MV-4-11 (cell line): ENCODE measurements at regions not wholly inside any gene's neighbourhood (a gene's known extent, or its start where the extent isn't known, plus 50 kb on each side); places are given as distances from the start of the nearest gene placed in this dataset.

Experiments used
- DNase-seq: peaks from one replicate; lab custom pipeline; 2025; lab: John Stamatoyannopoulos, UW

DNA sequence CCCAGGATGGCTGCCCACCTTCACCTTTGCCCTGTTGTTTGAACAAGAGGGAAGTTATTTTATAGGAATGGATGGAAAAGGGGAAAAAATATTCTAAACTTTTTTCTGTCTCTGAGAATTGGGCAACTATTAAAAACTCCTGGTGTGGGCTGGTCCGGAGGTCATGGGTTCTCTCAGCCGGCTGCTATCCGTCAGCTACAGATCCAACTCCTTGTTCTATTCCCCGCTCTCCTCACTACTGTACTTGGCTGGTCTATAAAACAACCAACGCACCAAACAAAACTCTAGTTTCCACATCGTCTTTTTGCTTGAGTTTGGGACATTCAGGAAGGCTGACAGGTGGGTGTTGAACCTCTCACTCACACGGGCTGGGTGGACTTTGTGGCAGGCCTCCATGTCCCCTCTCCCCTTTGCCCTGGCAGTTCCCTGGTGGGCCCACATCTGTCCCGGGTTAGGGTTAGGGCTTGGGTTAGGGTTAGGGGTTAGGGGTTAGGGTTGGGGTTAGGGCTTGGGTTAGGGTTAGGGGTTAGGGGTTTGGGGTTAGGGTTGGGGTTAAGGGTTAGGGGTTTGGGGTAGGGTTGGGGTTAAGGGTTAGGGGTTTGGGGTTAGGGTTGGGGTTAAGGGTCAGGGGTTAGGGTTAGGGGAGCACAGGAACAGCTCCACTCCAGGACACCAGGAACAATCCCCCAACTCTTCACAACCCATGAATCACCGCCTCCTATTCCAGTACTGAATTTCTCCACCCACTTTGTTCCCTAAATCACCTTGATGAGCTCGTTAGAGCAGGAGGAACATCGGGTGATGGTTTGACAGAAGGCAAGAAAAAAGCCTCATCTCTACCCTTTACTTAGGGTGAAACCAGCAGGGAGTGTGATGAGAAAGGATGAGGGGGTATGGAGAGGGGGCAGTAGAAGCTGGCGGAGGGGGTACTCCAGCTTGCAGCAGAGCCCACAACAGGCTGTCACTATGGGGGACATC lies 302.1 kb upstream of the IRX4 start:
- DNase-seq: no peak

DNA sequence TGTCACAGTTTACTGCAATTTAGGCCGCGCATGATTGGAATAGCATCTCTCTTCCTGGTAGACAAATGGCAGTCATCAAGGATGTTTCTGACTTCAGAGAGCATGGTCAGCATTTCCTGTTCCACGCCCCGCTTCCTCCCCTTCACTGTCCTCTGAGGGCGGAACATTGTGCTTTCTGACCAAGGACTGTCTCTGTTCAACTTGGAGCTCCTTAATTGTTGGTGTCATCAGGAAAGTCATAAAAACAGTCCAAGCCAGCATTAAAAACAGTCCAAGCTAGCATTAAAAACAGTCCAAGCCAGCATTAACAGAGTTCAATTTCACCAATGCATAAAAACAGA lies 301.3 kb upstream of the IRX4 start:
- DNase-seq: no peak

DNA sequence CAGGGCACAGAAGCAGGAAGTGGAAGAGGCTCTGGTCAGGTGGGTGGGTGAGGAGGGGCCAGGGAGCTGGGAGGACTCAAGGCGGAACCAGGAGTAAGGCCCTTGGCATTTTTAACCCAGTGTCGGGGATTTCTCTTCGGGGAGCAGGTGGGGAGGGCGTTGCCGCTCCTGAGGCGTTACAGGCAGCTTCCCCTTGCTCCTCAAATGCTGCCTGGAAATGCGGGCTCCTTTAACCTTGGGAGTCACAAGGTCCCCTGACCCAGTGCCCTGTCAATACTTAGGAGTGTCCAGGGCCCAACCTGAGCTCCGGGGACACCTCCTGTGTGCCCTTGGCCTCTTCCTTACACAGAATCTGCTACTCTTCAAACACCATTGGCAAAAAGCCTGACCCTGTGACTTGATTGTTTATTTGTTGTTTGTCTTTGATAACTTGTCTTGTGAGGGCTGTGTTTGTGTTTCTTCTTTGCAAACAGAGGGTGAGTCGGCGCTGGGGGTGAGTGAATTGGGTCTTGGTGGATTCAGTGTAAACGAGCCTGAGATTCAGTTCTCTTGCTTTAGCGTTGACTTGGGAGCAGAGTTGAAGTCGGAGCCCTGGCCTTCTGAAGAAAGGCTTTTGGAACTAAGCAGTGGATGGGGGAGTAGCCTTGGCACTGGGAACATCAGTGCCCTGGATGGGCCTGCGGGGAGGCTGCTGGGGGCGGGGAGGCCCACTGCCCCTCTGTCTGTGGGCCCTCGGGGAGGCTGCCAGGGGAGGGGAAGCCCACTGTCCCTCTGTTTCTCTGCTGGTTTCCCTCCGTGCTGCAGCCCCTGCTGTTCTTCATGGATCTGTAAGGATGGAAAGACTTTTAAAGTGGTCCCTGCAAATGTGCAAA lies 300.7 kb upstream of the IRX4 start:
- DNase-seq: no peak

DNA sequence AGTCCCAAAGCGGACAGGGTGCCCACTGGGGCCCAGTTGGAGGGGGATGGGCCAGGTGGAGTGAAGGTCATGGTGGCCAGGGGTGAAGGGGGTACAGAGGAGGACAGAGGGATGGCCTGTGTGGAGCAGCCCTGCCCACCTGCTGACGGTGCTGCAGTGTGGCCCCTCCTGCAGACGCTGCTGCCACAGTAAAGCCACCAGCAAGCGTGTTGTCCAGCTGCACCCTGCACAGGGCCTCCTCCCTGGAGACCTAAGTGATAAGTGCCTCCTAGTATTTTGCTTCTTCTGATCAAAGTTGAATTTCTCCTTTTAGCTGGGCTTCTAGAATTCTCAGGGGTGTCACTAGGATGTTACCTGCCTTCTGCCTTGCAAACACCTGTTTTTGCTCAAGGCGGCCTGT lies 299.3 kb upstream of the IRX4 start:
- no peak for DNase-seq

DNA sequence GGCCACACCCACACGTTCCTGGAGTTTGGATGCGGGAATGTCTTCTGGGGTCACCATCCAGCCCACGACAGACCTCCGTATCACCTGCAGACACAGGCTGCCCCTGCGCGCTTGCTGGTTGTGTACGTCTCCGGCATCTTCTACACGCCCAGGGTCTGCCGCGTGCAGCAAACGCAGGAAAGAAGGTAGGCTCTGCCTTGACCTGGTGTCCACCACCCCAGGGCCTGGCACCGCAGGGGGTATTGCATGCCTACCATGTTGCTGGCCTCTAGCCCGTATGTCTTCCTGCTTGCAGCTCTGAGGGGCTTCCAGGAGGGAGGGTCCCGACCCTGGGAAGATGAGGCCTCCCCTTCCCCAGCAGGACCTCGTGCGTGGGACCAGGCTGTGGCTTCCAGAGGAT lies 298.8 kb upstream of the IRX4 start:
- no peak for DNase-seq

DNA sequence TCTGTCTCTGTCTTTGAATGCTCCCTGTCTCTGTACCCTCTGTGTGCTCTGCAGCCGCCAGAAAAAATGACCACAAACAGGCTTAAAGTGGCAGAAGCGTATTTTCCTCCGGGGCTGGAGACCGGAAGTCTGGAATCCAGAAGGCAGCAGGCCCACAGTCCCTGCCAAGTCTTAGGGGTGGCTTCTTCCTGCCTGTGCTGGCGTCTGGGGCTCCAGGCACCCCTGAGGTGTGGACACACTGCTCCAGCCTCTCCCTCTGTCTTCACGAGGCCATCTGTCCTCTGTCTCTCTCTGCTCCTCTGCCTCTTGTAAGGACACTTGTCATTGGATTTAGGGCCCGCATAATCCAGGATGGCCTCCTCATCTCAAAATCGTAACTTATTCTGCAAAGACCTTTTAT lies 298.4 kb upstream of the IRX4 start:
- DNase-seq: no peak

DNA sequence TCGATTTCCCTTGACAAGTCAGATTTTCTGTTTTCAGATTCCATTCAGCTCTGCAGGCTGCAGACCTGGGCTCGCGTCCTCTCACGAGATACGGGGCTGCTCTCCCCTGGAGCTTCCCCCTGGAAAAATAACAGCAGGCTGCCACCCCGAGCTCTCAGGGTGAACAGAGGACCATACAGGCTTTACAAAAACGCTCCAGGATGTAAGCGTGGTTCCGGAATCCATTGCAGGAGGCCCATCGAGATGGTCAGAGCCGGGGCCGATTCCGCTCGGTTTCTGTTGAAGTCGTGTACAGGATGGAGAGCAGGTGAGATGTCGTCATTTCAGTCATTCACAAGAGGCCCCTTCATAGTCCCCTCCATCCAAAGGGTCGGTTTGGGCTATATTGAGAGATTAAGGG lies 297.7 kb upstream of the IRX4 start:
- DNase-seq: no peak

DNA sequence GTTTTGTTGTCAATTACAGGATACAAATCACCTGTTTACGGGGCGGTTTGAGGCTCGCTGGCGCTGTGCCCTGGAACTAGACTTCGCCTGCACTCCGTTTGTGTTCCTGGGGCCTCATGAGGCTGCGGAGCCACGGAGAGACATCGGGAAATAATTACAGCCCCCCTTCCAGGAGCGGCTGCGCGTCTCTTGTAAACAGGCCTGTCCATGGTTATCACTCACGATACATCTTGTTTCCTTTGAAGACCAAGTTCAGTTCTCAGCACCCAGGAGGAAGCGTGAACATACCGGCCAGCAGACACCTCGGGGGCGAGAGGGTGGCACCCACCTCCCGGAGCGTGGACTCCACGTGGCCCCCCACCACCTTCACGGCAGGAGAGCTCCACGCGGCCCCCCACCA lies 297.1 kb upstream of the IRX4 start:
- DNase-seq: no peak

DNA sequence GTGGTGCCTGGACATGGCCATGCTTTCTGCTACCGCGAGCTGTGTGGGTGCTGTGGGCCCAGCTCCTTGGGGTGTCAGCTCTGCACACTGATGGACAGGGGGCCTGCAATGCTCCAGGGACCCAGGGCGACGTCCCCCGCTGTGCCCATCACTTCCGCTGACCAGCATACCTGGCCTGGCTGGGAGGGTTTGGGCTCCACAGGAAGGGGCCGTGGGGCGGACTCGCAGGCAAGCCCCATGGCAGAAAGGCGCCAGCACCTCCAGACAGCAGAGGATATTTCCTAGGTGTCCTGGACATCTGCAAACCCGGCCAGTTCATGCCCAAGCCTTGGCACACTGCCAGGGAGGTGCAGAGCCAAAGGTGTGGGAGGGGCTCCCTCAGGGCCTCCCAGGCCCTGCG lies 295.8 kb upstream of the IRX4 start:
- DNase-seq: no peak

DNA sequence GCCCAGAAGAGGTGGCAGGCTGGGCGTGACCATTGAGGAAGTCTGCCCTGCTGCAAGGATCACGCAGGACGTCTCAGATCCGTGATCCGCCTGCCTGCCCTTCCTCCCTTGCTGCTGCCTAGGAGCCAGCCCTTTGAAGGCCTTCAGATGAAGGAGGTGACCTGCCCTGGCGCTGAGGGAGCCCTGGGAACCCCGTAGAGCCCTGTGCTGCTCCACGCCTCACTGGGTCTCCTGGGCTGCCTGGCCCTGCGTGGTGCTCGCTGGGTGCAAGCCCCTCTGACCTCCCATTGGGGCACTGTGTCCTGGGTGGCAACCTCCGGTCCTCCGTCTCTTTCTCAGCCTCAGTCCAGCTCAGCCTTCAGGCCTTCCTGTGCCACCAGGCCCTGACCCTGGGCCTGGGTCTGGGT lies 295.3 kb upstream of the IRX4 start:
- DNase-seq: no peak

DNA sequence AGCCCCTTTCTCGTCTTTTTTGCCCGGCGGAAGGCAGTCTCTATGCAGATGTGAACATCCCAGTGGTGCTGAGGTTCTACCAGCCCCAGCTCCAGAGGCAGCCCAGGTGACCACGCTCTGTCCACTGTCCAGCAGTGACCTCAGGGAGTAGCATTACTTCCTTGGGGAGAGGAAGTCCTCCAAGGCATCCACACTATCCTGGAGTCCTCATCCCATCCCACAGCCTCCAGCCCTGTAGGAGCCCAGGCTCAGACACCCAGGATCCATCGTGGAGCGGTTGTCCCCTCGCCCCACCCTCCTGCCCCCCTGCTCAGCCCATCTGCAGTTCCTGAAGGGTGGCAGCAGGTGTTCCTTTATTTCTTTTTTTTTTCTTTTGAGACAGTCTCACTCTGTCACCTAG lies 294.5 kb upstream of the IRX4 start:
- no peak for DNase-seq

DNA sequence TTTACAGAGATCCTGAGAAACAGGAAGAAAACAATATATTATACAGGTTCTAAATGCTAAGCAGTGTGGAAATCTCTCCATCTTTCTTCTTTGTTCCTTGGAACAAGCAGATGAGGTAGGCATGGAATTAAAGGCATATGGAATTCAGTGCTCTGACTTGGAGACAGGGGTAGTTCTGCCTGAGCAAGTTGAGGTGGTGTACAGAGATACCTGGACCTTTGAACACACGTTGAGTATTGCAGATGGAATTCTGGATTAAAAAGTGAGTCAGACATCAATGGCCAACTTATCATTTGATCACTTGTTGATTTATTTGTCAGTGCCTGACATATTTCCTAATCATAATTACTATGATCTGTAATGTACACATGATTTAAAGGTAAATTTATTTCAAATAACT lies 293.9 kb upstream of the IRX4 start:
- DNase-seq: no peak

DNA sequence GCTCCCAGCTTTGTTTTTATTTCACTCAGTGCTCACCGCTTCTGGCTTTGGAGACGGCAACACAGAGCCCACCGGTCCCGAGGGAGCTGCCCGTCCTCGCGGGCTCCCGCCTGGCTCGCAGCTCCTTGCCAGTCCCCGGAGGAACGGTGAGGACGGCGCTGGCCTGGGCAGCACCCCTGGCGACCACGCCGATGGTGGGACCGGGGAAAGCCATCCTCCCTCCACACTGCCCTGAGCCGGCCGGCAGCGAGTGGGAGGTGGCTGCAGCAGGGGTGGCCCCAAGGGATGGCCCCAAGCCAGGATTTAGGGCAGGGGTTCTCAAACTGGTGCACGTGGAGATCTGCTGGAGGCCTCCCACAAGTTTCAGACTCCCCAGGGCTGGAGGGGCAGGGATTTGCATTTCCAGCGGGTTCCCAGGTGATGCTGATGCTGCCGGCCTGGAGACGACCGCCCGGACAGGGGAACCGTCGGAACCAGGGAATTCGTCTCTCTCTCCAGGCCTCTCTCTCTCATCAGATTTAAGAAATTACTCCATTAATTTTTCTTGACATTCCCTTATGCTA lies 293.2 kb upstream of the IRX4 start:
- DNase-seq: no peak

DNA sequence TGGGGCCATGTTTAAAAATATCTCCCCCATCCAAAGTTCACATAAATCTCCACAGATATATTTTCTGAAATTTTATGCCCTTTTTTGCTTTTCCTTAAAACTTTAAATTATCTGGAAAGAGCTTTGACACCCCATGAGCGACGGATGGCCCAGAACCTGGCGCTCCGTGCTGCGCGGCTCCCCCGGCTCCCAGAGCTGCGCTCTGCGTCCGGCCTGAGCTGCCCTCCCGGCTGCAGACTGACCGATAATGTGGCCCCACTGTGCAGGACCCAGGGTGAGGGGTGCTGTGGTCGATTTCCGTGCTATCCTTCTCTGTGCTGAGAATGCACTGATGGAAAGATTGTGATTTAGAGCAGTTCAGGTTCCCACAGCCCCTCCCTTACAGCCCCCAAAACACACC lies 292.3 kb upstream of the IRX4 start:
- no peak for DNase-seq

DNA sequence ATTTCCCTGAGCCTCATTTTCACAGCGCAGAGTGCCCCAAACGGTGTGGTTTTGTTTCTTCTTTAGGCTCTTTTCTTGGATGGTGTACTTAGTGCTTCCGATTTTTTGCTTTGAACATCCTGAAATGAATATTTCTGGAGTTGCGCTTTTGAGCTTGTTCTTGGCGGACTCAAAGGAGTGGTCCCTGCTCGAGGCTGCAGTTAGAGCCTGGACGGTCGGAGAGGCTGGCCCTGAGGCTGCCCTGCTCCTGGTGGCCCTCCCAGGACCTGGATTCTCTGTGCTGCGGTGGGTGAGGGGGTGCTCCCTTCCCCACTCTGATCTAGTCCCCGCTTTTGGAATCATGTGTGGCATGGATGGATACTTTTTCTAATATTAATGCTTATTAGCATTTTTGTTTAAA lies 291.8 kb upstream of the IRX4 start:
- DNase-seq: no peak

DNA sequence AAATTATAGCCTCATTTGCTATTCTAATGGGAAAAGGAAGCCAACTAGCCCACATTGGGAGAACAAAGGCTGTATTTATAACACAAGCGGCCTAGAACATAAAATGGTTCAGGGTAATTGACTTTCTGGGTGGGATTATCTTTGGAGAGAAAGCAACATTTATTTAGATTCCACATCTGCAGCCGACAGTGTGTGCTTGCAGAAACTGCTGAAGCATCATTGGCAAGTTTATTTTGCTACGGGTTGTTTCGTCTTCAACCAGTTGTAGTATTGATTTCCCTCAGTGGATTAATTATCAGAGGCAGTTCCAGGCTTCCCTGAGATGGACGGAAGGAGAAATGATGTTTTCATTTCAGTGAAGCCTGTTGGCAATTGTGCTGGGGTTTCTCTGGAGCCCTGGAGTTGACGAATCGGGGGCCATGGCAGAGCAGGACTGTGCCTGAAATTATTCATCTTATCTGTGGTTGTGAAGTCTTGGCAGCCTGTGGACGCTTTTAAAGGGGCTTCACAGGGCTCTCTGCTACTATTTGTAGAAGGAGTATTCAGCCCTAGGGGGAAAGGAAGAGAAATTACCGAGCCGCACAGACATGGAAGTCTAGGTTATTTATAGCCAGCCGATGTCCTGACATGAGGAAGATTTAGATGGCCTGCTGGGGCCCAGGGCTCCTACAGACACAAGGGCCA lies 290.6 kb upstream of the IRX4 start:
- DNase-seq: no peak

DNA sequence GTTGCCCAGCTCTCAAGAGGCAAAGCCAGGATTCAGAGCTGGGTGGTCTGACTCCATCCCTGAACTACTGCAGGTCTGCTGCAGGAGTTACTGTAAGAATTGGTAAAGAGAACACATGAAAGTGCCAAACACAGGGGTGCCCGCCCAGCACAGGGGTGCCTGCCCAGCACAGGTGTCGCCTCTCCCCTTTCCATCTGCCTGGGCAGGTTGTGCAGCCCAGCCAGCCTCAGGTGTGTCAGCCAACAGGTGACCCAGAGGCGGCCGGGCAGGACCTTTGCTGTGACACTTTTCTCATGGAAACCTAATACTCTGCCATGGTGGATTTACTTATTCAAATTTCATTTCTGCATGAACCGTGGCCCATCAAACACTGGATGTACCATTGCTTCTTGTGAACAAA lies 289.7 kb upstream of the IRX4 start:
- DNase-seq: no peak

DNA sequence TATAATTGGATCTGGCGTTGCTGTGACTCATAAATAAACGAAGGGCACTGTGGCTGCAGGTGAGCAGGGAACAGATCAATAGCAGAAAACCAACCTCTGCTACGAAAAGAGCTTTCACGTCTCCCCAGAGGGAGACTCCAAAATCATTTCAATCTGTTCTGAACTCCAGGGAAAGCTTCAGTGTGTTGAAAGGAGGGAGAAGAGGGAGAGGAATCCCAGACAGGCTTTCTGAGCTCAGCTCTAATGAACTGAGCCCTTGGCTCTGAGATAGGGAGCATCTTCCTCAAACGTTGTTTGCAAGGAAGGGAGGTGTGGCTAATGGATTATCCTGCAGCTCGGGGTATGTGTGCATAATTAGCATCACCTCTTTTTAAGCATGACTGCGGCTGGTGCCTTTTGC lies 288.0 kb upstream of the IRX4 start:
- no peak for DNase-seq

DNA sequence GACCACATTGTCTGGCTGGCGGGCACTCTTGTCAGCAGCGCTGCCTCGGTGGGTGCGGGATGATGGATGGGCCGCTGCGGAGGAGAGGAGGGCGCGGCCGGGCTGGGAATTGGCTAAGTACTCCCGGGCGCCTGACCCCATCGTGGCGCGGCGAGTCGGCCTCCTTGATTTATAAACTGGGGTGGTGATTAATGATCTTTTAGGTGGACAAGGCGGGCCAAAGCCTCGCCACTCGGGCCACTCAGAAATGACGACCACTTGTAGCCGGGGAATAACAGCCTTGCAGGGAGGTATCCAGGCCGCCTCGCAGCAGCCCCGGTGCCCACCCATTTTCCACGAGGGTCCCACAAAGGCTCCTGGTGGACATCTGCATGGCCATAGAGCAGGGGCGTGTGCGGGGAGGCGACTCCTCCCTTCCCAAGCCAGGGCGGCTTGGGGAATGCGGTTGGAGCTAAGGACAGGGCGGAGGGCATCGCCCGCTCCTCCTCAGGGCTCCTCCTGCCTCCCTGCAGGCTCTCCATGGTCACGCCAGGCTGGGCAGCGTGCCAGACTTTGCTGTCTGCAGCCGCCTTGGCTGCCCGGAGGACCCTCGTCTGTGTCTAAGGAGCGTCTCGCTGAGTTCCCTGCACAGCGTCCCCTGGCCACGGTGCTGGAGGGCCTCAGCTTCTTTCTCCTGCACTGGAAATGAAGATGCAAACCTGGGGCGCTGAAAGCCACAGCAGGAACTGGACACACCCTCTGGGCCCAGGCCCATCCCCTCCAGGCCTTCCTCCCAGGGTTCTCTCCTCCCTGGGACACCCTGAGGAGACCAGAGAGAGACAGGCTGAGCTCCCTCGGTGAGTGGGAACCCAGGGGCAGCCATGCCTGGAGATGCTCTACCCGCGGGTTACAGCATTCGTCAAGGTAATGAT lies 287.4 kb upstream of the IRX4 start:
- no peak for DNase-seq

DNA sequence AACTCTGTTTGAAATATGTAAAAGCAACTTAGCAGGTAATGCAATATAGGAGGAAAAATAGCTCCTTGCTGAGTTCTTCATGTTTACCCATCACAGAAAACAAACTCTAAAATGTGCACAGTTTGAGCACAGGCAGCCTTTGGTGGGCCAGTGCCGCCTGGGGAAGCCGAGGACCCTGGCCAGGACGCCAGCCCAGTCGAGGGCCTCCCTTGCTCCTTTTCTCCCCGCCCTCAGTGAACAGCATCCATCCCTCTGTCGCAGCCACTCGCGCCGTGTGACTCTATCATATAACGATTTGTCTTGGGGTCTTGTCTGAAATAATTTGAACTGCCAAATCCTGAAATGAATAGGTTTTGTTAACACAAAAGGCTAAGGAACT lies 286.7 kb upstream of the IRX4 start:
- no peak for DNase-seq
